BLaER1 (cell line): ENCODE measurements at regions not wholly inside any gene's neighbourhood (a gene's known extent, or its start where the extent isn't known, plus 50 kb on each side); places are given as distances from the start of the nearest gene placed in this dataset.

Source experiments
- H3K27ac ChIP-seq: shearing (Covaris generic); formaldehyde crosslinking; 2 replicates; pipeline ENCODE4 v1.8.1; 2022
- H3K27me3 ChIP-seq: shearing (Covaris generic); formaldehyde crosslinking; 2 replicates; pipeline ENCODE4 v1.8.1; 2022
- H3K36me3 ChIP-seq: shearing (Covaris generic); formaldehyde crosslinking; 2 replicates; pipeline ENCODE4 v1.8.1; 2022
- H3K4me1 ChIP-seq: shearing (Covaris generic); formaldehyde crosslinking; 2 replicates; pipeline ENCODE4 v1.8.1; 2022
- H3K4me2 ChIP-seq: shearing (Covaris generic); formaldehyde crosslinking; 2 replicates; pipeline ENCODE4 v1.8.1; 2022
- H3K4me3 ChIP-seq: shearing (Covaris generic); formaldehyde crosslinking; 2 replicates; pipeline ENCODE4 v1.8.1; 2022
- H3K9ac ChIP-seq: shearing (Covaris generic); formaldehyde crosslinking; 2 replicates; pipeline ENCODE4 v1.8.1; 2022
- H3K9me3 ChIP-seq: shearing (Covaris generic); formaldehyde crosslinking; 2 replicates; pipeline ENCODE4 v1.8.1; 2022
- H4K20me1 ChIP-seq: shearing (Covaris generic); formaldehyde crosslinking; 2 replicates; pipeline ENCODE4 v1.8.1; 2022
- Cebpa-rat ChIP-seq: shearing (Covaris generic); IDR thresholded peaks from 2 replicates; pipeline ENCODE4 v1.8.1; 2022

GRCh38 chr4:110793890-110794554 is 171.1 kb upstream of the PITX2 start:
- Histone ChIP-seq H3K4me2 (no peak overlapping the region), H3K4me3 (no peak overlapping the region), H3K4me1 (no peaks in the 10 kb centered on the region), H4K20me1 (no peaks in the 10 kb centered on the region), H3K27ac (no peak overlapping the region), H3K36me3 (no peaks in the 10 kb centered on the region), H3K27me3 (no peaks in the 10 kb centered on the region), H3K9ac (no peak overlapping the region), H3K9me3 (no peaks in the 10 kb centered on the region)
- no peak for TF ChIP-seq Cebpa-rat

GRCh38 chr4:110795971-110796370 is 173.1 kb upstream of the PITX2 start:
- H3K27me3 ChIP-seq = no peaks in the 10 kb centered on the region

GRCh38 chr4:110797486-110797885 is 174.6 kb upstream of the PITX2 start:
- H4K20me1 ChIP-seq = no peaks in the 10 kb centered on the region
- no peak overlapping the region for H3K4me3 ChIP-seq
- no peaks in the 10 kb centered on the region for H3K27me3 ChIP-seq
- H3K36me3 ChIP-seq = no peaks in the 10 kb centered on the region
- TF ChIP-seq Cebpa-rat = no peak
- no peaks in the 10 kb centered on the region for H3K4me1 ChIP-seq
- H3K4me2 ChIP-seq = no peak overlapping the region
- H3K27ac ChIP-seq = no peak overlapping the region
- H3K9ac ChIP-seq = no peak overlapping the region
- H3K9me3 ChIP-seq = no peaks in the 10 kb centered on the region

More at GRCh38 chr4:110795971-110796370, 173.1 kb upstream of the PITX2 start:
- Histone ChIP-seq H4K20me1 (no peaks in the 10 kb centered on the region), H3K9me3 (no peaks in the 10 kb centered on the region), H3K36me3 (no peaks in the 10 kb centered on the region), H3K27ac (no peak overlapping the region), H3K4me1 (no peaks in the 10 kb centered on the region), H3K4me2 (no peak overlapping the region), H3K4me3 (no peak overlapping the region), H3K9ac (no peak overlapping the region)
- no peak for TF ChIP-seq Cebpa-rat

GRCh38 chr4:110798687-110799086 is 175.8 kb upstream of the PITX2 start:
- H3K4me1 ChIP-seq = no peaks in the 10 kb centered on the region
- no peak overlapping the region for H3K4me2 ChIP-seq
- H3K9ac ChIP-seq = no peak overlapping the region
- no peak overlapping the region for H3K4me3 ChIP-seq
- H3K27ac ChIP-seq = no peak overlapping the region
- H3K9me3 ChIP-seq = no peaks in the 10 kb centered on the region
- no peak for TF ChIP-seq Cebpa-rat
- no peaks in the 10 kb centered on the region for H4K20me1 ChIP-seq
- H3K27me3 ChIP-seq = no peaks in the 10 kb centered on the region
- no peaks in the 10 kb centered on the region for H3K36me3 ChIP-seq

GRCh38 chr4:110799211-110799610 is 176.3 kb upstream of the PITX2 start:
- no peak overlapping the region for H3K9ac ChIP-seq
- H3K36me3 ChIP-seq = no peaks in the 10 kb centered on the region
- H3K4me1 ChIP-seq = no peaks in the 10 kb centered on the region
- no peaks in the 10 kb centered on the region for H3K9me3 ChIP-seq
- H4K20me1 ChIP-seq = no peaks in the 10 kb centered on the region
- H3K27ac ChIP-seq = no peak overlapping the region
- no peak overlapping the region for H3K4me2 ChIP-seq
- H3K27me3 ChIP-seq = no peaks in the 10 kb centered on the region
- no peak overlapping the region for H3K4me3 ChIP-seq
- no peak for TF ChIP-seq Cebpa-rat

GRCh38 chr4:110801591-110801990 is 178.7 kb upstream of the PITX2 start:
- H3K36me3 ChIP-seq = no peaks in the 10 kb centered on the region
- H3K4me3 ChIP-seq = no peak overlapping the region
- no peaks in the 10 kb centered on the region for H3K4me1 ChIP-seq
- no peak overlapping the region for H3K4me2 ChIP-seq
- TF ChIP-seq Cebpa-rat = no peak
- H3K9me3 ChIP-seq = no peaks in the 10 kb centered on the region
- H3K9ac ChIP-seq = no peak overlapping the region
- H3K27ac ChIP-seq = no peak overlapping the region
- H3K27me3 ChIP-seq = no peaks in the 10 kb centered on the region
- no peaks in the 10 kb centered on the region for H4K20me1 ChIP-seq

GRCh38 chr4:110808351-110808878 is 185.5 kb upstream of the PITX2 start:
- Histone ChIP-seq H3K36me3 (no peaks in the 10 kb centered on the region), H3K4me1 (no peaks in the 10 kb centered on the region), H3K4me3 (no peak overlapping the region), H3K9ac (no peak overlapping the region), H3K9me3 (no peaks in the 10 kb centered on the region), H3K27ac (no peak overlapping the region), H4K20me1 (no peaks in the 10 kb centered on the region), H3K4me2 (no peak overlapping the region), H3K27me3 (no peaks in the 10 kb centered on the region)
- no peak for TF ChIP-seq Cebpa-rat

- H3K27ac ChIP-seq = no peak overlapping the region
- no peaks in the 10 kb centered on the region for H3K9me3 ChIP-seq
- H4K20me1 ChIP-seq = no peaks in the 10 kb centered on the region
- no peaks in the 10 kb centered on the region for H3K27me3 ChIP-seq
- TF ChIP-seq Cebpa-rat = no peak
- no peak overlapping the region for H3K4me3 ChIP-seq
- no peak overlapping the region for H3K9ac ChIP-seq
- H3K36me3 ChIP-seq = no peaks in the 10 kb centered on the region
- H3K4me1 ChIP-seq = no peaks in the 10 kb centered on the region
- H3K4me2 ChIP-seq = no peak overlapping the region
Observed at GRCh38 chr4:110815950-110816349, 193.1 kb upstream of the PITX2 start.

GRCh38 chr4:110816367-110816766 is 193.5 kb upstream of the PITX2 start:
- Histone ChIP-seq H3K9ac (no peak overlapping the region), H4K20me1 (no peaks in the 10 kb centered on the region), H3K4me3 (no peak overlapping the region), H3K4me2 (no peak overlapping the region), H3K4me1 (no peaks in the 10 kb centered on the region), H3K27ac (no peak overlapping the region), H3K9me3 (no peaks in the 10 kb centered on the region), H3K36me3 (no peaks in the 10 kb centered on the region), H3K27me3 (no peaks in the 10 kb centered on the region)
- no peak for TF ChIP-seq Cebpa-rat

- Histone ChIP-seq H3K4me3 (no peak overlapping the region), H3K27ac (no peak overlapping the region), H3K4me1 (no peaks in the 10 kb centered on the region), H3K4me2 (no peak overlapping the region), H3K9ac (no peak overlapping the region), H3K9me3 (no peaks in the 10 kb centered on the region), H3K27me3 (no peaks in the 10 kb centered on the region), H4K20me1 (no peaks in the 10 kb centered on the region), H3K36me3 (no peaks in the 10 kb centered on the region)
- no peak for TF ChIP-seq Cebpa-rat
Observed at GRCh38 chr4:110821186-110821585, 198.3 kb upstream of the PITX2 start.

GRCh38 chr4:110823251-110823650 is 200.4 kb upstream of the PITX2 start:
- Histone ChIP-seq H3K9me3 (no peaks in the 10 kb centered on the region), H3K27me3 (no peaks in the 10 kb centered on the region), H3K36me3 (no peaks in the 10 kb centered on the region), H4K20me1 (no peaks in the 10 kb centered on the region), H3K4me2 (no peak overlapping the region), H3K9ac (no peak overlapping the region), H3K27ac (no peak overlapping the region), H3K4me3 (no peak overlapping the region), H3K4me1 (no peaks in the 10 kb centered on the region)
- no peak for TF ChIP-seq Cebpa-rat
